Mesenchymal stem cell (in vitro differentiated cells and primary cell): ENCODE measurements at regions not wholly inside any gene's neighbourhood (a gene's known extent, or its start where the extent isn't known, plus 50 kb on each side); places are given as distances from the start of the nearest gene placed in this dataset.

Experiments
- DNase-seq: peaks from one replicate; pipeline ENCODE4 v3.0.0-alpha.2; 2013
- H2AFZ ChIP-seq: one replicate; pipeline ENCODE4 v1.6.1; 2013; ENCODE audit warnings: low read depth, mild to moderate bottlenecking, control low read depth, inconsistent platforms, low read length, moderate library complexity
- H2AK5ac ChIP-seq: 2 replicates; pipeline ENCODE4 v1.6.1; 2013; ENCODE audit warnings: low read length, moderate library complexity, mild to moderate bottlenecking, inconsistent platforms; ENCODE audit not compliant: severe bottlenecking
- H2BK120ac ChIP-seq: one replicate; pipeline ENCODE4 v1.6.1; 2013; ENCODE audit warnings: low read depth, mild to moderate bottlenecking, inconsistent platforms, low read length, moderate library complexity
- H2BK12ac ChIP-seq, 2 experiments: one replicate each; pipeline ENCODE4 v1.6.1; 2013; ENCODE audit warnings: inconsistent platforms in 2 of 2, low read length in 2 of 2, mild to moderate bottlenecking in 2 of 2, moderate library complexity in 2 of 2, control low read depth in 1 of 2
- H2BK15ac ChIP-seq: one replicate; pipeline ENCODE4 v1.6.1; 2013; ENCODE audit warnings: mild to moderate bottlenecking, low read depth, inconsistent platforms; ENCODE audit not compliant: poor library complexity, severe bottlenecking
- H2BK5ac ChIP-seq: 2 replicates; pipeline ENCODE4 v1.6.1; 2013; ENCODE audit warnings: low read depth, mild to moderate bottlenecking, low read length, control low read depth, inconsistent platforms; ENCODE audit not compliant: poor library complexity, severe bottlenecking
- H3K14ac ChIP-seq, 2 experiments: one replicate each; pipeline ENCODE4 v1.6.1; 2013; ENCODE audit warnings: inconsistent platforms in 2 of 2, low read length in 2 of 2, control low read depth in 1 of 2, mild to moderate bottlenecking in 1 of 2, moderate library complexity in 1 of 2
- H3K18ac ChIP-seq, 2 experiments: one replicate each; pipeline ENCODE4 v1.6.1; 2013; ENCODE audit warnings: inconsistent platforms in 2 of 2, low read length in 2 of 2, control low read depth in 1 of 2, low read depth in 1 of 2, mild to moderate bottlenecking in 1 of 2
- H3K23ac ChIP-seq, 2 experiments: one replicate each; pipeline ENCODE4 v1.6.1; 2013; ENCODE audit warnings: inconsistent platforms in 2 of 2, low read length in 2 of 2, mild to moderate bottlenecking in 2 of 2, moderate library complexity in 2 of 2, control low read depth in 1 of 2
- H3K27ac ChIP-seq: 2 replicates; pipeline ENCODE4 v1.5.1; 2013; ENCODE audit warnings: mild to moderate bottlenecking, moderate library complexity, low read length, control low read depth, inconsistent platforms; ENCODE audit not compliant: poor library complexity, severe bottlenecking
- H3K27me3 ChIP-seq, 2 experiments: 2 replicates each; pipeline versions ENCODE4 v1.6.1 to v1.7.0; 2013; ENCODE audit warnings: low read length in 2 of 2, mild to moderate bottlenecking in 2 of 2, moderate library complexity in 2 of 2, control low read depth in 1 of 2, inconsistent platforms in 1 of 2; ENCODE audit not compliant: control insufficient read depth in 1 of 2, insufficient read depth in 1 of 2
- H3K36me3 ChIP-seq, 2 experiments: 2 replicates each; pipeline versions ENCODE4 v1.6.1 to v1.7.0; 2013; ENCODE audit warnings: low read length in 2 of 2, control low read depth in 1 of 2, inconsistent platforms in 1 of 2, low read depth in 1 of 2, mild to moderate bottlenecking in 1 of 2; ENCODE audit not compliant: insufficient read depth in 2 of 2, control insufficient read depth in 1 of 2
- H3K4ac ChIP-seq, 2 experiments: one replicate each; pipeline ENCODE4 v1.6.1; 2013; ENCODE audit warnings: inconsistent platforms in 2 of 2, low read length in 2 of 2, mild to moderate bottlenecking in 2 of 2, moderate library complexity in 2 of 2, control low read depth in 1 of 2, low read depth in 1 of 2
- H3K4me1 ChIP-seq: 2 replicates; pipeline ENCODE4 v1.6.1; 2013; ENCODE audit warnings: low read depth, low read length, control low read depth; ENCODE audit not compliant: control insufficient read depth, insufficient read depth
- H3K4me2 ChIP-seq: 2 replicates; pipeline ENCODE4 v1.6.1; 2013; ENCODE audit warnings: low read length, mild to moderate bottlenecking, inconsistent platforms; ENCODE audit not compliant: poor library complexity, severe bottlenecking
- H3K4me3 ChIP-seq, 2 experiments: 2 replicates each; pipeline versions ENCODE4 v1.5.1 to v1.7.0; 2013; ENCODE audit warnings: low read length in 2 of 2, mild to moderate bottlenecking in 2 of 2, control low read depth in 1 of 2, low read depth in 1 of 2; ENCODE audit not compliant: insufficient read depth in 1 of 2
- H3K79me1 ChIP-seq: replicated peaks from 2 replicates; pipeline ENCODE4 v1.6.1; 2013; ENCODE audit warnings: mild to moderate bottlenecking, control low read depth, low read length, inconsistent platforms; ENCODE audit not compliant: poor library complexity, severe bottlenecking
- H3K9ac ChIP-seq: 2 replicates; pipeline ENCODE4 v1.7.0; 2013; ENCODE audit warnings: mild to moderate bottlenecking, low read length, moderate library complexity
- H3K9me3 ChIP-seq: 2 replicates; pipeline ENCODE4 v1.7.0; 2013; ENCODE audit warnings: mild to moderate bottlenecking, low read length; ENCODE audit not compliant: control insufficient read depth
- H4K8ac ChIP-seq: one replicate; pipeline ENCODE4 v1.6.1; 2013; ENCODE audit warnings: inconsistent platforms, mild to moderate bottlenecking, low read length, moderate library complexity
- H4K91ac ChIP-seq: one replicate; pipeline ENCODE4 v1.6.1; 2013; ENCODE audit warnings: mild to moderate bottlenecking, low read length, inconsistent platforms
- WGBS: methylation state at CpG from one replicate; pipeline ENCODE4 v1.1.7; 2013; ENCODE audit warnings: mixed read lengths; 5-methylcytosine and 5-hydroxymethylcytosine counted together

DNA sequence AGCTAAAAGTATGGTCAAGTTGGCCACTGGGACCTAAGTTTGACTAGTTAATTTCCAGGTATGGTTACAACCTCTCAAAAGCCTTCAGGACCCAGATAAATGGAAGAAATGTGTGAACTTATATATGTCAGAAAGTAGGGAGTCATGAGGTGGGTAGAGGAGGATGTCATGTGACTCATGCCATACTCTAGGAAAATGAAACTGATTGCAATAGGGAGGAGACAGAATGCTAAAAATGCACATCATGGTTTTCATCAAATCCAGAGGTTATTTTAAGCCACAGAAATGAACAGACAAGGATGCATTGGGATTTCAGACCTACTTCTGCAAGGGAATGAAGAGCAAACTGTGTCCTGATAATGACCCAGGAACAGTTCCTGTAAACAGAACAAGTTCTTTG, 310.0 kb downstream of the EDEM1 start:
- H2BK120ac ChIP-seq, result no peak overlapping the region
- no peak overlapping the region for H2BK15ac ChIP-seq
- no peak overlapping the region for H2BK5ac ChIP-seq
- H4K8ac ChIP-seq, result no peak overlapping the region
- no peak overlapping the region for H3K27ac ChIP-seq
- no peak overlapping the region for H3K4me2 ChIP-seq
- H3K9ac ChIP-seq, result no peak overlapping the region
- no peak overlapping the region for H3K4ac ChIP-seq
- no peak overlapping the region for H3K23ac ChIP-seq
- no peak overlapping the region for H2AFZ ChIP-seq
- no peak overlapping the region for H3K14ac ChIP-seq
- H3K4me3 ChIP-seq, result no peak overlapping the region
- no peaks in the 10 kb centered on the region for H3K4me1 ChIP-seq
- no peak overlapping the region for H2AK5ac ChIP-seq
- H4K91ac ChIP-seq, result no peak overlapping the region
- no peaks in the 10 kb centered on the region for H3K79me1 ChIP-seq
- H3K36me3 ChIP-seq, result no peaks in the 10 kb centered on the region
- no peak overlapping the region for H3K18ac ChIP-seq
- no peak for DNase-seq
- H2BK12ac ChIP-seq, result no peak overlapping the region
- H3K9me3 ChIP-seq, result no peaks in the 10 kb centered on the region
- H3K27me3 ChIP-seq, result no peaks in the 10 kb centered on the region

DNA sequence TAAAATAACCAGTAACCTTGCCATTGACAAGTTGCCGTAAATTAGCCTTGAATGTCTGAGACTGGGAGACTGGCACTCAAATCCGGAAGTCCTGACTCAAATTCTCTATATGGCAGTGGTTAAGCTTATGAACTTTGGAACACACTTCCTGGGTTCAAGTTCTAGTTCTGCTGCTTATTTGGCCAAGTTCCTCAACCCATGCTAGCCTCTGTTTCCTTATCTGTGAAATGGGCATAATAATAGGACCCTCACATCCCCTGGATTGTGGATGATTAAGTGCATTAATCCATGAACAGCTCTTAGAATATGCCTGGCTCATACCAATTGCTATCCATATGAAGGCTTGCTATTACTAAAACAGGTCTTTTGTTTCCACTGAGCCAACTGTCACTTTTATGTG, 311.5 kb downstream of the EDEM1 start:
- no peak for DNase-seq
- no peak overlapping the region for H4K8ac ChIP-seq
- no peak overlapping the region for H3K4ac ChIP-seq
- H2BK12ac ChIP-seq, result no peak overlapping the region
- no peaks in the 10 kb centered on the region for H3K36me3 ChIP-seq
- H2BK15ac ChIP-seq, result no peak overlapping the region
- no peaks in the 10 kb centered on the region for H3K4me1 ChIP-seq
- no peak overlapping the region for H3K9ac ChIP-seq
- no peak overlapping the region for H3K4me2 ChIP-seq
- no peak overlapping the region for H2AK5ac ChIP-seq
- 89% methylated on average over 2 of the region's 2 CpGs for WGBS
- no peak overlapping the region for H3K23ac ChIP-seq
- H3K9me3 ChIP-seq, result no peaks in the 10 kb centered on the region
- H3K14ac ChIP-seq, result no peak overlapping the region
- no peaks in the 10 kb centered on the region for H3K27me3 ChIP-seq
- H4K91ac ChIP-seq, result no peak overlapping the region
- H2BK5ac ChIP-seq, result no peak overlapping the region
- H3K18ac ChIP-seq, result no peak overlapping the region
- no peaks in the 10 kb centered on the region for H3K79me1 ChIP-seq
- H3K4me3 ChIP-seq, result no peak overlapping the region
- no peak overlapping the region for H3K27ac ChIP-seq
- no peak overlapping the region for H2AFZ ChIP-seq
- no peak overlapping the region for H2BK120ac ChIP-seq

GRCh38 chr3:5499404-5499803, 311.9 kb downstream of the EDEM1 start:
- Histone ChIP-seq H2AK5ac (no peak overlapping the region), H3K36me3 (no peaks in the 10 kb centered on the region)

DNA sequence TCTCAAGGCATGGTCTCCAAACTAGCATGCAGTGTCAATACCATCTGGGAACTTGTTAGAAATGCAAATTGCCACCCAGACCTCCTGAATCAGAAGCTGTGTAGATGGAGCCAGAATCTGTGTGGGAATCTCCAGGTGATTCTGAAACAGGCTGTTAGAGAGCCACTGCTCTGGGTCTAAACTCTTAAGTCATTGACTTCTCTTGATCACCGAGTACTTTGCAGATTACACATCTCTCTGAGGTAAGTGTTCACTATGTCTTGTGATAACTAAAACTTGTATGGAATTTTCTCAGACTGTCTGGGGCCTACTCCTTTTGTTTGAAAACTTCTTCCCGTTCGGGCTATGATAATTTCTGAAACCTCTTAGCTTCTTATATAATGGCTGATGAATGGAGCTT, 315.6 kb downstream of the EDEM1 start:
- DNase-seq, result no peak
- H2BK120ac ChIP-seq, result no peak overlapping the region
- H3K4me1 ChIP-seq, result no peaks in the 10 kb centered on the region
- no peak overlapping the region for H3K4me2 ChIP-seq
- H3K27me3 ChIP-seq, result no peaks in the 10 kb centered on the region
- 80% methylated on average over 1 of the region's 3 CpGs for WGBS
- H3K4me3 ChIP-seq, result no peak overlapping the region
- H3K14ac ChIP-seq, result no peak overlapping the region
- H2AK5ac ChIP-seq, result no peak overlapping the region
- peaks cover 10% of the 10 kb centered on the region for H3K9me3 ChIP-seq
- no peak overlapping the region for H3K18ac ChIP-seq
- no peak overlapping the region for H2BK12ac ChIP-seq
- no peak overlapping the region for H4K8ac ChIP-seq
- no peak overlapping the region for H3K23ac ChIP-seq
- no peaks in the 10 kb centered on the region for H3K79me1 ChIP-seq
- H3K36me3 ChIP-seq, result no peaks in the 10 kb centered on the region
- no peak overlapping the region for H3K4ac ChIP-seq
- H2BK5ac ChIP-seq, result no peak overlapping the region
- H3K27ac ChIP-seq, result no peak overlapping the region
- no peak overlapping the region for H3K9ac ChIP-seq
- H2AFZ ChIP-seq, result no peak overlapping the region
- no peak overlapping the region for H4K91ac ChIP-seq
- no peak overlapping the region for H2BK15ac ChIP-seq

More at GRCh38 chr3:5499404-5499803, 311.9 kb downstream of the EDEM1 start:
- Histone ChIP-seq H3K4me3 (no peak overlapping the region), H3K27ac (no peak overlapping the region), H2BK15ac (no peak overlapping the region), H3K4me2 (no peak overlapping the region), H3K18ac (no peak overlapping the region), H2BK120ac (no peak overlapping the region), H3K9me3 (no peaks in the 10 kb centered on the region), H2AFZ (no peak overlapping the region), H3K9ac (no peak overlapping the region), H3K4ac (no peak overlapping the region), H4K91ac (no peak overlapping the region), H2BK5ac (no peak overlapping the region), H3K27me3 (no peaks in the 10 kb centered on the region), H3K14ac (no peak overlapping the region), H3K4me1 (no peaks in the 10 kb centered on the region), H4K8ac (no peak overlapping the region), H3K79me1 (no peaks in the 10 kb centered on the region), H2BK12ac (no peak overlapping the region), H3K23ac (no peak overlapping the region)
- WGBS, result 68% methylated on average over 1 of the region's 1 CpG
- DNase-seq, result no peak
